Retinal pigment epithelial cell (primary cell): ENCODE measurements at regions not wholly inside any gene's neighbourhood (a gene's known extent, or its start where the extent isn't known, plus 50 kb on each side); places are given as distances from the start of the nearest gene placed in this dataset.

Source experiments
- DNase-seq: peaks from one replicate; pipeline ENCODE4 v3.0.0-alpha.2; 2010; ENCODE audit warnings: low read depth
- H3K4me3 ChIP-seq: 2 replicates; pipeline ENCODE4 v1.5.1; 2011; ENCODE audit warnings: mild to moderate bottlenecking, low read length, control low read depth, moderate library complexity
- TF ChIP-seq, protein P1 (sequence below): conservative IDR thresholded peaks from 2 replicates; pipeline ENCODE4 v1.5.1; 2011; ENCODE audit warnings: low read depth, low read length, control low read depth, inconsistent platforms

- TF ChIP-seq, protein P1, sequence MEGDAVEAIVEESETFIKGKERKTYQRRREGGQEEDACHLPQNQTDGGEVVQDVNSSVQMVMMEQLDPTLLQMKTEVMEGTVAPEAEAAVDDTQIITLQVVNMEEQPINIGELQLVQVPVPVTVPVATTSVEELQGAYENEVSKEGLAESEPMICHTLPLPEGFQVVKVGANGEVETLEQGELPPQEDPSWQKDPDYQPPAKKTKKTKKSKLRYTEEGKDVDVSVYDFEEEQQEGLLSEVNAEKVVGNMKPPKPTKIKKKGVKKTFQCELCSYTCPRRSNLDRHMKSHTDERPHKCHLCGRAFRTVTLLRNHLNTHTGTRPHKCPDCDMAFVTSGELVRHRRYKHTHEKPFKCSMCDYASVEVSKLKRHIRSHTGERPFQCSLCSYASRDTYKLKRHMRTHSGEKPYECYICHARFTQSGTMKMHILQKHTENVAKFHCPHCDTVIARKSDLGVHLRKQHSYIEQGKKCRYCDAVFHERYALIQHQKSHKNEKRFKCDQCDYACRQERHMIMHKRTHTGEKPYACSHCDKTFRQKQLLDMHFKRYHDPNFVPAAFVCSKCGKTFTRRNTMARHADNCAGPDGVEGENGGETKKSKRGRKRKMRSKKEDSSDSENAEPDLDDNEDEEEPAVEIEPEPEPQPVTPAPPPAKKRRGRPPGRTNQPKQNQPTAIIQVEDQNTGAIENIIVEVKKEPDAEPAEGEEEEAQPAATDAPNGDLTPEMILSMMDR, result no peak
- no peak overlapping the region for H3K4me3 ChIP-seq
- no peak for DNase-seq
Observed at GRCh38 chr11:19451609-19452008, 210.9 kb upstream of the E2F8 start.

DNA sequence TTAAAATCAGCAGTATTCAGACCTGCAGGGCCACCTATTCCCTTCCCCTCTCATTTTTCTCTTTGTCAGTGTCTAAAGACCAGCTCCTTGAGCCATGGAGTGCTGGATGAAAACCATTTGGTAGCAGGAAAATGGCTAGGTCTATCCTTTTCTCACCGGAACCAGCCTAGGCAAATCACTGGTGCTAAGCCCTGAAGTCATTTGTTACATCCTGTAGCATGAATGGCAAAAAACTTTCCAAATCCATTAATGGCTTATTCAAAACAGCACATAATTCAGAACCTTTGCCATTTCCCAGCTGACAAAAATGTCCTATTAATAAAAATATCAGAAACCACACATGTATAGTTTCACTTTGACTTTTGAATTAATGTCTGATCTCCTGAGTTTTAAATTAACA, 209.5 kb upstream of the E2F8 start:
- DNase-seq, result no peak
- TF ChIP-seq, protein P1, result no peak
- no peak overlapping the region for H3K4me3 ChIP-seq

DNA sequence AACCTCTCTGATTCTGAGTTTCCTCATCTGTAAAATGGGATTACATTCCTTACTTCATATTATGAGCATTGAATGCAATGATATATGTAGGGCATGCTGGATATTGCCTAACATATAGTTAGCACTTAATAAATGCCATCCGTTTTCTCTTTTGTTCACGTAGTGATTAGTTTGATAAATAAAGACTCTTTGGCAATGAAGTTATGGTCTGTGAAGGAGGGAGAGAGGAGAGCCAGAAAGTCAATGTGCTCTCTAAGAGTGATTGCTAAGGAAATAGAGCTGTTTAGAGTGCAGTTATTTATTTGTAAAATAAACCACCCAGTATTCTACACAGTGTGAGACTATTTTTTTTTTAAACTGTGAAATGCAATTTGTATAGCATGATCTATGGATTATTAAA, 207.9 kb upstream of the E2F8 start:
- H3K4me3 ChIP-seq, result no peak overlapping the region
- no peak for DNase-seq
- TF ChIP-seq, protein P1, result no peak

DNA sequence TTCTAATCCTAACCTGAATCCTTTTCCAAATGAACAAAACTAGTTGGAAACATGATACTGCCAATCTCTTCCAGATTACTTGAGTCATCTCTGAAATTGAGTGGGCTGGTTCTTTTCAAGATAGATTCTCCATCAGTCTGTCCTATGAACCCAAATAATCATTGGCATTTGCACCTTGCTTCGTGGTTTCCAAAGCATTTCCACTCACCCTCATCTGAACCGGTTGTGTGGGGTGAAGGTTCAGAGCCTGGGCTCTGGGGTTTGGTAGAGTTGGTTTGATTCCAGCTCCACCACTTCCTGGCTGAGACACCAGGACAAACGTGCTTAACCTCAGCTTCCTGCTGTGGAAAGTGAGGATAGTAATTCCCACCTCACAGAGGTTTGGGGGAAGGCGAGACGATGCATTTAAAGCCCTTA, 206.4 kb upstream of the E2F8 start:
- TF ChIP-seq, protein P1, result no peak
- no peak for DNase-seq
- no peak overlapping the region for H3K4me3 ChIP-seq

DNA sequence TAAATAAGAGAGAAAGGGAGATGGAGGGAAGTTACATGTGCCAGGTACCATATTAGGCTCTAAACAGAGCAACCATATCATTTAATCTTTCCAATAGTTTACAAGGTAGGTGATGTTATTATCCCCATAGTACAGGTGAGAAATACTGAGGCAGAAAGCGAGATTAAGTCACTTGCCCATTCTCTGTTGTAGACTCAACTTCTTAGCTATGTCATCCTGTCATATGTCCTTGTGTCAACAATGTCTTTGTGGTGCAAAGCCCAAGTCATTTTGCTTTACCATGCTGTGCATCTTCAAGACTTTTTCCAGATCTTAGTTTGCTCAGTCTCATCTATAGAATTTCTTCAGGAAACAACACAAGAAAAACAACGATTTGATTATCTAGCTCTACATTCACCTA, 205.0 kb upstream of the E2F8 start:
- H3K4me3 ChIP-seq, result no peak overlapping the region
- no peak for DNase-seq
- TF ChIP-seq, protein P1, result no peak

DNA sequence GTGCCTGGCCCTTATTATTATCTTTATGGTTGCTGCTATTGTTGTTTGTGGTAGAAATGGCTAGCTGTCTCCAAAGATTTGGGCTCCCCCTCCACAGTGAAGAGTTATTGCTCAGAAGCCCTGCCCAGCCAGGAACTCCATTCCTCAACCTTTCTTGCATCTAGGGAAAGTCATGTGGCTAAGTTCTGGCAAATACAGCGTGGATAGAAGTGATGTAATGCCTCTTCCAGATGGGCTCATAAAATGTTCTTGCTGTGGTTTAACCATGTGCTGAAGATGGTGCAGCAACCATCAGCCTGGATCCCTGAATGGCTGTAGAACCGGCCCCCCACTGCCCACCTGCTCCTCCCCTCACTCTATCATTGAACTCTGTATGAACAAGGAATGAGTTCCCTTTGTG, 203.5 kb upstream of the E2F8 start:
- no peak for DNase-seq
- TF ChIP-seq, protein P1, result no peak
- no peak overlapping the region for H3K4me3 ChIP-seq

DNA sequence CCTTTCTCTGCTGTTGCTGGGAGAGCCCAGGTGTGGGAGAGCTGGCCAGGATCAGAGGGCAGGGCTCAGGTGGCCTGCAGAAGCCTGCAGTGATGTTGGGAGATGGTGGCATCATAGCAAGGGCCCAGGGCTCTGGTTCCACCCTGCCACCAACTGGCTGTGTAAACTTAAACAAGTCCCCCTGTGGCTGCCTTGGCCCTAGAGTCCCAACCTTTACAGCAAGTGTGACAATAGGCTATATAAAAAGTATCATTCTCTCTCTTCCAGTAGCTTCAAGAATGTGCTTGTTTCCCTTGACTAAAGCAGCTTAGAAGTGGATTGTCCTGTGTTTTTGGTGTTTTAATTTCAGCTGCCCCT, 201.8 kb upstream of the E2F8 start:
- H3K4me3 ChIP-seq, result no peak overlapping the region
- TF ChIP-seq, protein P1, result no peak
- no peak for DNase-seq
